ENCODE measurements at regions not wholly inside any gene's neighbourhood (a gene's known extent, or its start where the extent isn't known, plus 50 kb on each side); places are given as distances from the start of the nearest gene placed in this dataset.

DNA sequence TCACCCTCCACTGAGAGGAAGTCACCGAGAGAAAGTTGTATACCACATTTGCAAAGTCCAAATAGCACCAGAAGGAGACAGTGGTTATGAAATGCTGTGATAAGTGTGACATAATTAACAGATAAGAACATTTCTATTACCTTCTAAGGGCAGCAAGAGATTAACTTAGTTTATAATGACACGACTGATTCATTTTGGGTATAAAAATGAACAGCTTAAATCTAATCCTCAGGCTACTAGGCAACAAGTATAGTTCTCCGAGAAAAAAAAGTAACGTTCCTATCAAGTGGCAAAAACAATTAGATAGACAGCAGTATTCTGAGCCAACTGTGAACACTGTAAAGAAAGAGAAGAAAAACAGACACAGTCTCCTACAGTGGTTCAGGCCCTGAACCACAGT is 431.2 kb upstream of the GRAMD2B start:
- no peak for TF ChIP-seq CTCF (IDR thresholded peaks at IDR 0.05)
- TF ChIP-seq EP300 (IDR thresholded peaks at IDR 0.05): no peak

All from tibial nerve (tissue), 4 donors.